Fibroblast of peridontal ligament (primary cell): ENCODE measurements at regions not wholly inside any gene's neighbourhood (a gene's known extent, or its start where the extent isn't known, plus 50 kb on each side); places are given as distances from the start of the nearest gene placed in this dataset.
"Not testable (repeated sequence)": the region's sequence is repeated elsewhere in the genome, so short reads cannot be mapped to it uniquely, and the experiment has no call there.

Experiments used
- DNase-seq: peaks from one replicate; pipeline ENCODE4 v3.0.0-alpha.2; 2010; ENCODE audit errors: extremely low read depth

DNA sequence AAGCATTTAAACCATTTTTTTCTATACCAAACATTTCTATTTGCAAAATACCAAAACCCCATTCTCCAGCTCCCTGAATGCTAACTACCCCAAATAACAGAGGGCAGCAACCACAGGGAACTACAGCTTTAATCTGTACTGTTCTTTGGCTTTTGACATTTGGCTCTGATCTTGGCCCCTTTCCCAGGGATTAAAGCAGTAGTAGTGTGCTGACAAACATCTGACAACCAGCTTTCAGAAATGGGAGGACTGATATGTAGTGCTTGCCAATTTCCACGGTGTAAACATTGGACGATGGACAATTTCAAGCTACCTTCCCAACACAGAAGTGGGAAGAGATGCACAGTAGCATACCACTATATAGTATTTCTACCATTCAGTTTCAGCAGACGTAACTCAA lies 88.4 kb upstream of the TEAD1 start:
- DNase-seq, result no peak

GRCh38 chr11:12587333-12587991 lies 86.8 kb upstream of the TEAD1 start:
- DNase-seq, result peak; percentile 15

DNA sequence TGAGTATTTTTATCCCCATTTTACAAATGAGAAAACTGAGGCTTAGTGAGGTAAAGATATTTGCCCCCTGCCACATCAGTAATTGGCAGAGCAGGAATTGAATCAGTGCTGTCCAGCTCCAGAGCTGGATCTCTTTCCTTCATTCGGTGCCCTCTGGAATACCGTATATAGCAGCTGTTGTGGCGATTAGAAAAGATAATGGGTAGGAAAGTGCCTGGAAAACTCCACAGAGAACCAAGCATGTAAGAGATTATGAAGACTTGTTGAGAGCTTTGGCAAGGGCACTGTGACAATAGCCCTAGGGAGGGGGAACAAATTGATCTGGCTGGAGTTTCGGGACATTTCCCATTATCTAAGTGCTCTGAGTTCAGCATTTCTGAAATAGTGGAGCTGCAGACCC lies 82.5 kb upstream of the TEAD1 start:
- DNase-seq, result no peak

- DNase-seq, result no peak
Observed at GRCh38 chr11:12592283-12592682, 81.9 kb upstream of the TEAD1 start.

GRCh38 chr11:12595089-12595847 lies 79.0 kb upstream of the TEAD1 start:
- not testable (repeated sequence) for DNase-seq

- DNase-seq, result peak; percentile 69
Observed at GRCh38 chr11:12598330-12599256, 75.6 kb upstream of the TEAD1 start.

GRCh38 chr11:12599408-12600143 lies 74.6 kb upstream of the TEAD1 start:
- no peak for DNase-seq

DNA sequence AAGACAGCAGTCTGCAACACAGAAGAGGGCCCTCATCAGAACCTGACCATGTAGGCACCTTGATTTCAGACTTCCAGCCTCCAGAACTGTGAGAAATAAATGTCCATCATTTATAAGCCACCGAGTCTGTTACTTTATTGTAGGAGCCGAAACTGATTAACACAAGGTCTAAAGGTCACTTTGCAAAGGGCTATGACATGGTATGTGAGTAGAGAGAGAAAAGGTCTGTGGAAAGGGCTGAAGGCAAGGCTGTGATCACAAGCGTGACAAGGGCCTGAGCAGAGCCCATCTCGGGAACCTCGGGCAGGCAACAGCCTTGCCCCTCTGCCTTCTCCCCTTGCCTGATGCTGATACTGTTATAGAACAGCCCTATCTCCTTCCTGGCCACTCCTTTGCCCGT lies 73.4 kb upstream of the TEAD1 start:
- no peak for DNase-seq

DNA sequence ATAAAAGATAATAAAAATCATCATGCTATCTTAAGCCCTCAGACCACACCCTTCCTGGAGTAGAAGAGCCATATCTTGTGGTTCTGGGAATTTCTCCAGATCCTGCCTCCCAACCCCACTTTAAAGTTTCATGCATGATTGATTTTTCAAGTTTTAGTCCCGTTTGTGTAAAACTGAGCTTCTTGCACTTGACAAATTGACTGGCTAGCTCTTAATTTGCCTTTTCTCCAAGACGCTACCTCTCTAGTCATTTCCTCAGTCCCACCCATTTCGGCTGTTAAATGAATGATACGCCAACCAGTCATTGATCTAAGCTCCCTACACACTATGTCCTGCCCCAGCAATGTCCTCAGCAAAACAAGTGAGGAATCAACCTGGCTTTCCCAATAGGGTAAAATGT lies 71.8 kb upstream of the TEAD1 start:
- DNase-seq, result peak; percentile 76

- no peak for DNase-seq
Observed at GRCh38 chr11:12603143-12604088, 70.8 kb upstream of the TEAD1 start.

- DNase-seq, result peak; percentile 35
Observed at GRCh38 chr11:12604557-12605153, 69.6 kb upstream of the TEAD1 start.

DNA sequence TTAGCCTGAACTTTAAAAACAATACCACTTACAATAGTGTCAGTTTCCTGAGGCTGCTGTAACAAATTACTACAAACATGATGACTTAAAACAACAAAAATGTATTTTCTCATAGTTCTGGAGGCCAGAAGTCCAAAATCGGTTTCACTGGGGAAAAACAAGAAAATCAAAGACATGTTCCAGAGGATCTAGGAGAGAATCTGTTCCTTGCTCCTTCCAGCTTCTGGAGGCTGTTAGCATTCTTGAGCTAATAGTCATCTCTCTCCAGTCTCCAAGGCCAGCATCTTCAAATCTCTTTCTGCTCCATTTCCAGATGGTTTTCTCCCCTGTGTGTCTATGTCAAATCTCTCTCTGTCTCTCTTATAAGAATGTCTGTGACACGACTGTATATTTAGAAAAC lies 67.6 kb upstream of the TEAD1 start:
- DNase-seq, result peak; percentile 92

- DNase-seq, result not testable (repeated sequence)
Observed at GRCh38 chr11:12608678-12609077, 65.5 kb upstream of the TEAD1 start.

- DNase-seq, result no peak
Observed at GRCh38 chr11:12611352-12611751, 62.9 kb upstream of the TEAD1 start.

DNA sequence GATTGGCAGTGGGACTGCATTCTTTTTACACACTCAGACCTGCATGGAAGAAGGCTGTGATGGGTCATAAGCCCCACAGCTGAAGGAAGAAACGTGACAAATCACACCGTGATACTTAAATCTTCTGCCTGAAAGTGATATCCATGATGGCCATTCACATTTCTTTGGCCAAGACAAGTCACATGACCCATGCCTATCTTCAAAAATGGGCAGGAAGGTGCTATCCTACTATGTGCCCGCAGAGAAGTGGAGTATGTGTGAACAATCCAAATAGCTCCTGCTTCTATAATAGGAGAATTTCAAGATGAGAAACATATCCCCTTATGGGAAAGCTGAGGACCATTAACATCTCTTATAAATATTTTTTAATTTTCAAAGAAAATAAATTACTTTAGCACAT lies 56.6 kb upstream of the TEAD1 start:
- DNase-seq, result no peak

DNA sequence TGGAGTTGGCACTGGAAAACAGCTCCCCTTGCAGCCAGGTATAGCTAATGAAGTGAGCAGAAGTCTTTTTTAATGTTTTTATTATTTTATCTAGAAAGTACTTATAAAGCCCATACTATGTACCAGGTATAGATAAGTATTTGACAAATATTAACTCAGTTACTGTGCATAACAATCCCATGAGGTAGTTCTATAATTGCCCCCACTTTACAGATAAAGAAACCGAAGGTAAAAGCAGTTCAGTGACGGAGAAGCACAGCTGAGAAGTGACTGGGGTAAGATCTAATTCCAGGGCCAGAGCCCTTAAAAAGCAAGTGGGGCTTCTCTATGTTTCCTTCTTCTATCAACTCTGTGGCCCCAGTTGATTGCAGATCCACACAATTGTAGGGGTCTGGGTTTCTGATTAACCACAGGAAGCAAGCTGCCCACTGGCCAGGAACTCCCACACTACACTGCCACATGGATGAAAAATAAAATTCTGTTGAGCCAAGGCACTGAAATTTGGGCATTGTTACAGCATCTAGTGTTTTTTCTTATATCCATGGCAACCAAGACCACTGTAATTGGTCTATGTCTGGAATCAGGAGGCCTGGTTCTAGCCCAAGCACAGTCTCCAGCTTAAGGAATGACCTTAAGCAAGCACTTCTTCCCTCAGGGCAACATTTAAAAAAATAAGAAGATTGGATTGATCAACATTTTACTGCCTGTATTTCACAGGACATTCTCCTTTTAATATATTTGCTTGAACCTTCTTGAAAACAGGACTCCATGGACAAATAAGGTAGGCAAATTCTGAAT lies 55.3 kb upstream of the TEAD1 start:
- DNase-seq, result peak; percentile 56

DNA sequence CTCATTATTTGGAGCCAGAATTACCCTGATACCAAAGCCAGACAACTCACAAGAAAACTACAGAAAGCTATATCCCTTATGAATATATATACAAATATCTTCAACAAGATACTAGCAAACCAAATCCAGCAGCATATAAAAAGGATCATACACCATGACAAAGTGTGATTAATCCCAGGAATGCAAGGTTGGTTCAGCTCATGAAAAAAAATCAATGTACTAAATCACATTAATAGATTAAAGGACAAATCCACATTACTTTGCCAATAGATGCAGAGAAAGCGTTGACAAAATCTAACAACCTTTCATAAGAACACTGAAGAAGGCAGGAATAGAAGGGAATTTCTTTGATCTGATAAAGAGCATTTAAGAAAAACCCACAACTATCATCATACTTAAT lies 50.4 kb upstream of the TEAD1 start:
- DNase-seq, result no peak
